Stomach (tissue), 8 donors: ENCODE measurements at regions not wholly inside any gene's neighbourhood (a gene's known extent, or its start where the extent isn't known, plus 50 kb on each side); places are given as distances from the start of the nearest gene placed in this dataset.

Source experiments
- DNase-seq, 2 donors: peaks; one replicate each; pipeline versions ENCODE4 v3.0.0 to v3.0.0-alpha.2; 2013 to 2019
- H3K27ac ChIP-seq, 5 donors: fragments of 200-600 bp in 4 of 5; sonication (generic) in 4 of 5; one replicate each; pipeline ENCODE4 v1.5.1; 2013 to 2019; ENCODE audit warnings: mild to moderate bottlenecking in 1 of 5, moderate library complexity in 1 of 5
- H3K27me3 ChIP-seq, 3 donors: fragments of 200-600 bp; sonication (generic); one replicate each; pipeline ENCODE4 v1.5.1; 2017 to 2019; ENCODE audit warnings: mixed run types in 1 of 3
- H3K36me3 ChIP-seq, 4 donors: fragments of 200-600 bp; sonication (generic); 1 replicate in 3 of 4; 2 replicates in 1 of 4; pipeline ENCODE4 v1.5.1; 2016 to 2019
- H3K4me1 ChIP-seq, 4 donors: fragments of 200-600 bp; sonication (generic); one replicate each; pipeline ENCODE4 v1.5.1; 2016 to 2019
- H3K4me3 ChIP-seq, 4 donors: fragments of 200-600 bp; sonication (generic) in 3 of 4; one replicate each; pipeline ENCODE4 v1.5.1; 2016 to 2019; ENCODE audit warnings: mild to moderate bottlenecking in 1 of 4
- H3K9me3 ChIP-seq, 4 donors: fragments of 200-600 bp; sonication (generic); one replicate each; pipeline ENCODE4 v1.5.1; 2016 to 2019
- CTCF ChIP-seq, 7 experiments: fragments of 450-650 bp in 4 of 7; fragments of 200-600 bp in 3 of 7; sonication (generic) in 3 of 7; IDR thresholded peaks; one replicate each; pipeline ENCODE4 v1.5.1; 2016 to 2019; ENCODE audit warnings: antibody characterized with exemption in 7 of 7, control low read depth in 2 of 7, mild to moderate bottlenecking in 1 of 7
- EP300 ChIP-seq: sonication (generic); formaldehyde crosslinking; IDR thresholded peaks from one replicate; pipeline ENCODE4 v1.6.1; 2017; ENCODE audit warnings: antibody characterized with exemption
- POLR2A ChIP-seq, 4 donors: fragments of 450-650 bp; IDR thresholded peaks; one replicate each; pipeline ENCODE4 v1.6.1; 2016; ENCODE audit warnings: antibody characterized with exemption in 4 of 4, control low read depth in 2 of 4, mild to moderate bottlenecking in 1 of 4, moderate library complexity in 1 of 4
- POLR2AphosphoS5 ChIP-seq, 3 donors: sonication (generic); formaldehyde crosslinking; IDR thresholded peaks; one replicate each; pipeline ENCODE4 v1.6.1; 2016; ENCODE audit warnings: antibody characterized with exemption in 3 of 3
- WGBS, 5 donors: extraction: QIAGEN DNeasy Blood & Tissue Kit in 3 of 5; methylation state at CpG; one replicate each; pipeline versions ENCODE4 v1.1.5 to v1.1.7; 2013 to 2018; 5-methylcytosine and 5-hydroxymethylcytosine counted together
- intact Hi-C: fragments of 100-400 bp; cut with DNase I; formaldehyde crosslinking; loops from one replicate; pipeline ENCODE4 v1.15.1; 2023; ENCODE audit warnings: low total_unique reads
- donor health status: healthy with polysubstance abuse.
- donor health status: Bipolar disorder and iron deficiency.
- donor health status: healthy.

- no peak overlapping the region for H3K4me3 ChIP-seq
- intact Hi-C loops, result no loop called here
- 80 to 94% (median 86%) methylated on average over 1 of the region's 1 CpG for WGBS, 5 donors
- DNase-seq, result no peak
- H3K36me3 ChIP-seq, result no peaks in the 10 kb centered on the region
- TF ChIP-seq CTCF (IDR thresholded peaks at IDR 0.05) (no peak), POLR2AphosphoS5 (IDR thresholded peaks at IDR 0.05) (no peak), EP300 (no peak), POLR2A (IDR thresholded peaks at IDR 0.05) (no peak)
- H3K27ac ChIP-seq, result no peak overlapping the region
- H3K9me3 ChIP-seq, result no peaks in the 10 kb centered on the region
- peaks cover 28 to 68% (median 51%) of the 10 kb centered on the region in 4 donors for H3K4me1 ChIP-seq
- no peaks in the 10 kb centered on the region for H3K27me3 ChIP-seq
Observed at GRCh38 chr15:66615846-66616245, 50.0 kb upstream of the LCTL start.

GRCh38 chr15:66617137-66618090, 51.6 kb upstream of the LCTL start:
- Histone ChIP-seq H3K27me3 (peaks cover 0 to 13% (median 6%) of the 10 kb centered on the region in 3 donors), H3K9me3 (no peaks in the 10 kb centered on the region), H3K27ac (peak overlapping the region; percentile 82 to 91 (median 89)), H3K4me1 (peaks cover 43 to 72% (median 59%) of the 10 kb centered on the region in 4 donors), H3K4me3 (no peak overlapping the region), H3K36me3 (no peaks in the 10 kb centered on the region)
- peak; percentile 86 to 91 for DNase-seq
- peak; percentile 46 to 79 (median 61) for TF ChIP-seq POLR2AphosphoS5 (IDR thresholded peaks at IDR 0.05)
- no peak for TF ChIP-seq EP300
- WGBS, 5 donors, result 11 to 30% (median 18%) methylated on average over 14 to 15 of the region's 15 CpGs
- intact Hi-C loops, result no loop called here

- H3K27me3 ChIP-seq, result peaks cover 0 to 13% (median 6%) of the 10 kb centered on the region in 3 donors
- no peaks in the 10 kb centered on the region for H3K36me3 ChIP-seq
- DNase-seq, result peak; percentile 85 to 91
- H3K4me1 ChIP-seq, result peaks cover 45 to 68% (median 58%) of the 10 kb centered on the region in 4 donors
- no peaks in the 10 kb centered on the region for H3K9me3 ChIP-seq
- H3K27ac ChIP-seq, result peak overlapping the region; percentile 7 to 91 (median 83)
- intact Hi-C loops, result no loop called here
- 28 to 59% (median 39%) methylated on average over 13 to 17 of the region's 17 CpGs for WGBS, 5 donors
- TF ChIP-seq CTCF (IDR thresholded peaks at IDR 0.05) (peak in 5 of 7 experiments; percentile 80 to 92 (median 85)), POLR2AphosphoS5 (IDR thresholded peaks at IDR 0.05) (peak in 1 of 3 donors; percentile 59), POLR2A (IDR thresholded peaks at IDR 0.05) (no peak)
- H3K4me3 ChIP-seq, result no peak overlapping the region
Observed at GRCh38 chr15:66619152-66619903, 53.5 kb upstream of the LCTL start.

GRCh38 chr15:66620341-66620740, 54.5 kb upstream of the LCTL start:
- H3K4me1 ChIP-seq, result peaks cover 45 to 68% (median 54%) of the 10 kb centered on the region in 4 donors
- no peak for TF ChIP-seq POLR2A (IDR thresholded peaks at IDR 0.05)
- no peak for TF ChIP-seq POLR2AphosphoS5 (IDR thresholded peaks at IDR 0.05)
- TF ChIP-seq CTCF (IDR thresholded peaks at IDR 0.05), result no peak
- no peak for TF ChIP-seq EP300

More at GRCh38 chr15:66620341-66620740, 54.5 kb upstream of the LCTL start:
- no peak overlapping the region for H3K27ac ChIP-seq
- H3K9me3 ChIP-seq, result no peaks in the 10 kb centered on the region
- DNase-seq, result no peak
- 71 to 84% (median 83%) methylated on average over 3 of the region's 3 CpGs for WGBS, 5 donors
- intact Hi-C loops, result no loop called here
- H3K36me3 ChIP-seq, result no peaks in the 10 kb centered on the region
- peaks cover 0 to 13% (median 6%) of the 10 kb centered on the region in 3 donors for H3K27me3 ChIP-seq
- H3K4me3 ChIP-seq, result no peak overlapping the region
